GM19468 (cell line): ENCODE measurements at regions not wholly inside any gene's neighbourhood (a gene's known extent, or its start where the extent isn't known, plus 50 kb on each side); places are given as distances from the start of the nearest gene placed in this dataset.
"Not testable (repeated sequence)": the region's sequence is repeated elsewhere in the genome, so short reads cannot be mapped to it uniquely, and the experiment has no call there.

Experiments
- ATAC-seq: cut with Tn5 transposase; IDR thresholded peaks from one replicate; pipeline ENCODE4 v1.9.1; 2021; ENCODE audit warnings: mild to moderate bottlenecking, moderate library complexity, moderate number of reproducible peaks; ENCODE audit not compliant: unreplicated experiment; ENCODE audit errors: extremely low read depth

DNA sequence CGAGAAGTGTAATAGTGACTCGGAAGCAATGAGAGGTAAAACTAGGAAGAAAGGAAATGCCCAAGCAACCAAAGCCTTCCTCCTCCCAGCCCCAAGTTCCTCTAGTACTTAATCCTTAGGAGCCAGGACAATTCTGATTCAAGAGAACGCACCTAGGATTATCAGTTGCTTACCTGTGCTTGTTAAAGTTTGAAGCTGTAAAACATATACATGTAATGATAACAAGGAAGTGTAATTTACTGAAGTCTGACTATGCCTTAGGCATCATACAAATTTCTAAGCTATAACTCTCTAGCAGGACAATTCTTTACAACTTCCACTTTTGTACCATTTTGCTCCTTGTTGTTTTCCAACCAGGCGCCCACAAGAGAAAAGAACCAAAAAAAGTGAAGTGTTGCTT lies 92.8 kb upstream of the OSBPL8 start:
- ATAC-seq: no peak

DNA sequence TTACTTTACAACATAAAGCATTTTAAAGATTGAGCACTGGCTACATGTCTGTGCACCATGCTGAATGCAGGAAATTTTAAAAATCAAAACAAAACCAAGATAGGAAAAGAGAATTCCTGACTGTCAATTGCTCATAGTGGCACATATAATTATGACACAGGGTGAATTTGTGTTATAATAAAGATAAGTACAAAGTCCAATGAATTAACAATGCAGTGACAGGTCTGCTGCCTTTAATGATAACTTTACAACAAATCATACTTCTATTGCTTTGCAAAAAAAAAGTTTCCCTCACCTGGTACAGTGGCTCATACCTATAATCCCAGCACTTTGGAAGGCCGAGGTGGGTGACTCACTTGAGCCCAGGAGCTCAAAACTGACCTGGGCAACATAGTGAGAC lies 93.8 kb upstream of the OSBPL8 start:
- no peak for ATAC-seq

DNA sequence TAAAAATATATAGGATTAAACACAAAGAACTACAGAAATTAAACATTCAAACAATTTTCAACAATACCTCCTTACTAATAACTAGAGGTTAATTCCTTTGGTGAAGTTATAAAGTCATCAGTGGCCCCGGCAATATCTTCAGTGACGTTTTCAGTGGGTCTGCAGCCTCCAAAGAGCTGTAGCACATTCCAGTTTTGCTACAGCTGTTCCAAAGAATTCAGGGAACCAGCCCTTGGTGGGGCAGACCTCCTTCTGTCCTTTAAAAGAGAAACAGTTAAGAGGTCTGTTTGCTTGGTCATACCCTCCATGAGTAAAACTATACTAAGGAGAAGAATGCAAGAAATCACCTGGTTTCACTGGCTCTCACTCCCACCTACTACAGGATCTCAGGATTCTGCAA lies 99.2 kb upstream of the ZDHHC17 start:
- no peak for ATAC-seq

DNA sequence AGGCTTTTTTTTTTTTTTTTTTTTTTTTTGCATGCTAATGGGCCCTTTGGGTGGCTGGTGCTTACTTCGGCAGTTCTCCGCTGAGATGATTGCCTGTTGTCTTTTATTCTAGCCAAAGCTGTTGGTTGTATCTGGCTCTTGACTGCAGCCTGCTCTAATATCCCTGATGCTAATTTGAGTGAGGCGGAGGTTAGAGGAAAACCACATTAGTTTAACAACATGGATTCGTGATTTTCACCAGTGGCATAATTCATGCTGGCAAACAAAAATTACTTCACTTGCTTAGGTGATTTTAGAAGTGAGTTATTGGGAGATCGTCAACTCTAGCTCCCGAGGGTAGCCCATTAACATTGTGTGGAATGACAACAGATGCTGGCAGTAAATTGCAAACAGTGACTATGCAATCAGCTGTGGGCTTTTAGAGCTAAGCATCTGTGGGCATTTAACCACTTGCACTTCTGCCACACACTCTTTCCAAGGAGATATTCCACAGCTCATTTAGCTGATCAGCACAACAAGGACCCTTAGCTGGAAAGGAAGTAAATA lies 97.6 kb upstream of the ZDHHC17 start:
- ATAC-seq: no peak

DNA sequence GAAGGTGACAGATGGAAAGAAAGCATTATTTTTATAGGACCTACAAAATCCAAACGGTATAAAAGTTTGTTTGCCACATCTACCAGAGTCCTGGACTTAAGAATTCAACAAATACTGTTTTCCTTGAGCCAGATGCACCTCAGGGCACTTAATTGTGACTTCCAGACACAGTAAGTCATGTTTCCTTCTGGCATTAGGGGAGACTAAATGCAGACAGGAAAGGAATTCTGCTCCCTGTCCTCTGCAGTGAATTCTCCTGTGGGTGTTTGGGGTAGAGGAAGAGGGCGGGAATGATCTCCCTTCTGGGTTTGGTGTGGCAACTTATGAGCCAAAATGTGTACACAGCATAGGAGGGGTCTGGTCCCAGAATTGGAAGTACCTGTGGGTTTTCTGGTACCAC lies 93.9 kb upstream of the ZDHHC17 start:
- ATAC-seq: no peak

DNA sequence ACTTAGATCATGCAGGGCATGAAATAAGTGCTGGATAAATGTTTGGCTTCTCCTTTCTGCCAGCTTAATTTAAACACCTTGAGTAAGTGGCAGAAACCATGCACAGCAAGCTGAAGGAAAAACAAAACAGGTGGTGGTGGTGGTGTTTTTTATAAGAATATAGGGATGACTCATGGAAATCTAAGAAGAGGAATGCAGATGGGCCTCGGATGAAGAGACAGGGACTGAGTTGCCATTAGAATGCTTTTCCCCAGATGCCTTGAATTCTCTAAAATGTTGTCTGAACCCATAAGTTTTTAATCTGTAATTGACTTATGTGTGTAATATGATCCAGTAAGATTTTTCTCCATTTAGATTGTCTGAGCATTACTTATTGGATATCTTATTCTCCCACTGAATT lies 93.1 kb upstream of the ZDHHC17 start:
- ATAC-seq: no peak

DNA sequence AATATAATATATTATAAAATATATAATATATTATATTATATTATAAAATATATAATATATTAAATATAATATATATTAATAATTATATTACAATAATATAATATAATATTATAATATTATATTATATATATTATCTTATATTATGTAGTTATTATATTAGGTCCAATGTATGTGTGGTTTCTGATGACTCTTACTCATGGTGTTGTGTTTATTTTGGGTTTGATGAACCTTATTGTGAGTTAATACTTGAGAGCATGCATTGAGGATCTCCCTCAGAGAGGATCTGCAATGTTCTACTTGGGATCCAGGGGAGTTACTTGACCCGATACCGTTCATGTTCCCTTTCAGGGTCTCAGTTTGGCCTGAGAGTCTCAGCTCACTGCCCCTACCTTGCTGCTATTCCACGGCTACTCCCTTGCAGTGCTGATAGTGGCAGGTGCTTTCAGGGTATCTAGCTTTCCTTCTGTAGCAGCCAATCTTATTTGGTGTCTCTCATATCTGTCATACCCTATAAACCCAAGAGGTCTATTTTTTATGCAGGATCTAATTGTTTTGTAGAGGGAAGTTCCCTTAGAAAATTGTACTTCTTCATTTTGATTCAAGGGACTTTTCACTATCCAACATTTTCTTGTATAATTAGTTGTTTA lies 89.1 kb upstream of the ZDHHC17 start:
- no peak for ATAC-seq

DNA sequence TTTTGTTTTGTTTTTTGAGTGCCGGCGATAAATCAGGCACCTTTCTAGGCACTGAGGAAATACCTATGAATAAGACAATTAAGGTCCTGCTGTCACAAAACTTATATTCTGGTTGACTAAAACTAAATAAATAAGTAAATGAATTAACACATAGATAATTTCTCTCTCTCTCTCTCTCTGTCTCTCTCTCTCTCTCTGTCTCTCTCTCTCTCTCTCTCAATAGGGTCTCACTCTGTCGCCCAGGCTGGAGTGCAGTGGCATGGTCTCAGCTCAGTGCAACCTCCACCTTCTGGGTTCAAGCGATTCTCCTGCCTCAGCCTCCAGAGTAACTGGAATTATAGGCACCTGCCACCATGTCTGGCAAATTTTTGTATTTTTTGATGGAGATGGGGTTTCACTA lies 87.7 kb upstream of the ZDHHC17 start:
- not testable (repeated sequence) for ATAC-seq

DNA sequence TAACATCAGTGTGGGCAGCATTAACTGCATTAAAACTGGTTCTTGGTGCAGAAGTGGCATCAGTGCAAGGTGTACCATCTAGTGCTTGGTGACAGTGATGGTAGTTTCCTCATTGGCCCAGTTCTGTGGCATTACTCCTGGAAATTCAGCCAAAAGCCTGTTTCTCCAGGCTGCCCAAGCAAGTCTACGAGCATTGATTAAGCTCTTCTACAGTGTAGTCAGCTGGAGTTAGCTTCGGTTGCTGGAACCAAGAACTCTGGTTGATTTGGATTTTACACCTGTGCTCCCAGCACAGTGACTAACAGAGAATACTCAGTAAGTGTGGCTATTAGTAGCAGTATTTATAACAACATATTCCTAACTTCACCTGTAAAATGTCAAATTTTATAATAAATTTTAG lies 84.9 kb upstream of the ZDHHC17 start:
- ATAC-seq: no peak

DNA sequence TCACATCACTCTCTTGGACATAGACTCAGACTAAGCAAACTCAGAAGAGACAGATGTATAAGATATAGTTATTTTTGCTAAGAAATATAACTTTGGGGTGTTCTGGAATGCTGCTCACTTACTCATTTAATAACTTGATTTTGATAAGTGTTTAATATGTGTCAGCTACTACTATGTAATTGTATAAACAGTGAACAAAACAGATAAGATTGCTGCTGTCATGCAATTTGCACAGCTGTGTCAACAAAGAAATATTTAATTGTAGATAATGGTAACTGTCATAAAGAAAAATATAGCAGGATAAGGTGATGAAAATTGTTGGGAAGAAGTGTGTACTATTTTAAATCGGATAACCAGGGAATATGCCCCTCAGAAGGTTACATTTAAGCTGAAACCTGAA lies 84.1 kb upstream of the ZDHHC17 start:
- ATAC-seq: no peak

DNA sequence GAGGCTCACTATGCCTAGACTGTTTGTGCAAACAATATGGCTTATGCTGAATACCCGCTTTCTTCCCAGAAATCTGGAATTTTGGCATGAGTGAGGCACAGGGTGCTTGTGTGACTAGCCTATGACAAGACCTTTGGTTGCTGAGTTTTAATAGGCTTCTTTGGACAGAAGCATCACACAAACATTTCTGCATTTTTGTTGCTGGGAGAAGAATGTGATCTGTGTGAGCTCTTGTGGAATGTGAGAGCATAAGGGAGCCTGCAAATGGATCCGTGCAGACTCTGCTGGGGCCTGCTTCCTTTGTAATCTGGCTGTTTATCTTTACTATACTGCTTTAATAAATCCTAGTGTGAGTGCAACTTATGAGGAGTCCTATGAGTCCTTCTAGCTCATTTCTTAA lies 83.0 kb upstream of the ZDHHC17 start:
- ATAC-seq: no peak

DNA sequence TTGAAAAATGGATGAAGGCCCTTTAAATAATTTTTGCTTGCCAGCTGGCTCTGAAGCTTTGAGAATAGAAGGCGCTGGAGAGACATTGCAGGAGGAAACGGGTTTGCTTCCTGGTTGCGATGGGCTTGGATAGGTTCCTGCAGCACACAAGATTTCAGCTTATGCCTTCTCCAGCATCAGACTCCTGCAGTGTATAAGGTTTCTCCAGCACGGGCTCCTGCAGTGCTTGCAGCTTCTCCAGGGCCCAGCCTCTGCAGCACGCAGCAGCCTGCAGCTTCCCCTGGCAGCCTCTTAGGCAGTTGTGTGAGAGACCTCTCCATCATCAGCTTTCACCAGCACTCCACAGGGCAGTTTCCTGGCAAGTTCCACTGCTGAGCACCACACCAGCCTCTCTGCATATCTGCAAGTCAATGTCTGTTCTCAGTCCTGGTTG lies 78.7 kb upstream of the ZDHHC17 start:
- no peak for ATAC-seq

DNA sequence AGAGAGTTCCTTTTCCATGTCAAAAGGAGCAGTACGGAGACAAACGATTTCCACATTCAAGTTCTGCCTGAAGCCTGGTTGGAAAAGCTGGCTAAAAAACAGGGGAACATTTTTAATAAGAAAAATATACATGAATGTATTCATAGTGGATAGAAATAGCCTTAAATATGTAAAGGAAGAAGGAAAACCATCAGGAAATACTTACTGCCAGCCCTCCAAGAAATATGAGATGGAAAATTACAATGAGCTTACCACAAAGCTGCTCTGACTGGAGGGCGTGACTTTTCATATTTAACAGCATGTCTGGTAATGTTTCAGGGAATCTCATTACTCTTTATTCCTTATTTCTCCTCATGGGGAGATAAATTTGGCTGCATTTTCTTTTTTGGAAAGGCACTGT lies 75.9 kb upstream of the ZDHHC17 start:
- ATAC-seq: no peak

DNA sequence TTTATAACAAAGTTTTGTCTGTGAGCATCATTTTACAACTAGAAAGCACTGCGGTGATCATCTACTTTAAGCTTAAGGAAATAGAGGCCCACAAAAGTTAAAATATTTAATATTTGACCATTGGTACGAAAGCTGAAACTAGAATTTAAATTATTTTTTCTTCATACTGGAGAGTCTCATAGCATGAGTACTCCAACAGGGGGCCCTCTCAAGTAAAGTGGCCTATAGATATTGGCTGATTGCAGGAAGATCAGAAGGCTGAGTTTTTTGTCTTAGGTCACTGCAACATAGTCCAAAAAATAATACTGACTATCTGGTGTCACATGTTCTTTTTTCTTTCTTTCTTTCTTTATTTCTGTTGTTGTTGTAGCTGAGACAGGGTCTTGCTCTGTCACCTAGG lies 75.3 kb upstream of the ZDHHC17 start:
- no peak for ATAC-seq

DNA sequence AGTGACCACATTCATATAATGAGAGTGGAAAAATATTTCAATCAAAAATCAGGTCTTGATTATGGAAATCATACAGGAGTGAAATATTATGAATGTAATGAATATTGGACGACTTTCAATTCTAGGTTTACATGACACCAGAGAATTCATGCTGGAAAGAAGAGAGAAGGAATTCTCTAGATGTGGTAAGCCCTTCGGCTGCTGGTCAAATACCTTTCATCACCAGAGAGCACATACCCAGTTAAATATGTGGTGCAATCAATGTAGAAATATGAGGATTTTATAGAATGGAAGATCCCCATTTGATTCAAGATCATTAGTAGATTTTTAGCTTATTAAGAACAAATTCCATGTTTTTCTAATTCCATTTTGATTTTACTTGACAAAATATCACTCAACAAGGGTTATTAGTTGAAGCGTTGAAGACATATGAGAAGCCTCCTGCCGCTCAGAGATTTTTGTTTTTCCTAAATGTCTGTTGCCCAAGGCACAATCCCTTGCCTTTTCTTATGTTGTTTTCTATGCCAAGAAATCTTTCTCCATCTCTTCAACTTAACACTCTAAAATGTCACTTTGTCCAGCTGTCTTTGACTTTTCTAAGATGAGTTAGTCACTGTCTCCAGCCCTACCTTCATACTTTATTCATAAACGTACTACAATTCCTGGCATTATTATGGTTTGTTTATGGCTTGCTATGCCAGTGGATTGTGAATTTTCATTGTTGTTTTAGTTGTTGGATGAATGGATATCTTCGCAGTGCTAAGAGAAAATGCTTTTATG lies 72.8 kb upstream of the ZDHHC17 start:
- no peak for ATAC-seq

DNA sequence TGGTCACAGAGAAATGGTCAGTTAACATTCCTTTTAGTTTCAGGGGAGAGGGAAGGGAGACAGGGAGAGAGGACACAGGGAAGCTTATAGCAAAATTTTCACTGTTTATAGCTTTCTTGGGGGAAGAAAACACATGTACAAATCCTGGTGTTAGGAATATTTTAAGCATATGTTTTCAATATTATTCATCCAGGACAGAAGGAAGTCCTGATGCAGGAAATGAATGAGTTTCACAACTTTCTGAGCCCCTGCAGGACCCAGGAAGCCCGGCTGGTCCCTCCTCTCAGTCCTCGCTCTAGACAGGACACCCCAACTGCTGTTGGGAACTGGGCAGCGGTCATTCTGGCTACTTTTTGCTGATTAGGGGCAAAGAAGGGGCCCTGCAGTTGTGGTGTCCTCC lies 71.1 kb upstream of the ZDHHC17 start:
- ATAC-seq: no peak

DNA sequence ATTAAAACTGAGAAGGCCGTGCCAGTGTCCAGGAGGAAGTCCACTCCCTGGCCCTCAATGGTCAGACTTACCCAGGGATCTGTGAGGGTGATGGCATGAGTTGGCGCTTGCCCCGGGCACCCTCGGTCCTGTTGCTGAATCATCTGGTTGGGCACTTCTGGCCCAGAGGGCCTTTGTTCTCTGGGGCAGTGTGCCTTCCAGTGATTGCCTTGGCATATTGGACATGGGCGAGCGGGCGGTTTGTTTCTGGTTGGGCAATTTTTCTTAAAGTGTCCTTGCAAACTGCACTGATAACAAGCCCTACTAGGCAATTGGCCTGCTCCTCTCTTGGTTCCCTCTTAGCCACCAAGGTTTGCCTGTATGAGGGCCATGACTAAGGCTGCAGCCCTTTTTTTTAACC lies 69.5 kb upstream of the ZDHHC17 start:
- ATAC-seq: no peak

DNA sequence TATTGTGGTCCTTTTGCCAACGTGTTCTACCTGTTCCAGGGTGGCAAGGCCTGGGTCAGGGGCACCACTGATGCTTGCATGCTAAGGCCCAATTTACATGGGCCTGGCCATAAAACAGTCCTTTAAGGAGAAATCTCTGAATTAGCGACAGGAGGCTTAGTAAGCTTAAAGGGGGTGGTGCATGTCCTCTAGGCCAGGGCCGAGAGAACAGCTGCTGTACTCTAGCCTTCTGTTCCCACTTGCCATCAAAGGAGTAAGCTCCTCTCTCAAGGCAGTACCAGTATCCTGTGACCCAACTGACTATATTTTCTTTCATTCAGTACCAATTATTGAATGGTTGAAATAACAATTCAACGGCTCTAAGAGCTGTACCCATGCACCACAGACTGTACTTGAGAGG lies 67.7 kb upstream of the ZDHHC17 start:
- ATAC-seq: no peak

DNA sequence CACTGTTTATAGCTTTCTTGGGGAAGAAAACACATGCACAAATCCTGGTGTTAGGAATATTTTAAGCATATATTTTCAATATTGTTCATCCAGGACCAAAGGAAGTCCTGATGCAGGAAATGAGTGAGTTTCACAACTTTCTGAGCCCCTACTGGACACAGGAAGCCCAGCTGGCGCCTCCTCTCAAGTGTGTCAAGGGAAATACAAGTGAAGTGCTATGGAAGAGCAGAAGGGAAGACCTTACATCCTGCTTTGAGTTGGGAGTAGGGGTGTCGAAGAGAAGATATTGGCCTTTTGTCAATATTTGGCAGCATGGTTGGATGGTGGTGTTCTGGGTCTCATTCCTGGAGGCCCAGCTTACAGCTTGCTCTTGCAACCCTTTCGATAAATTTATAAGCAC lies 66.1 kb upstream of the ZDHHC17 start:
- ATAC-seq: no peak

DNA sequence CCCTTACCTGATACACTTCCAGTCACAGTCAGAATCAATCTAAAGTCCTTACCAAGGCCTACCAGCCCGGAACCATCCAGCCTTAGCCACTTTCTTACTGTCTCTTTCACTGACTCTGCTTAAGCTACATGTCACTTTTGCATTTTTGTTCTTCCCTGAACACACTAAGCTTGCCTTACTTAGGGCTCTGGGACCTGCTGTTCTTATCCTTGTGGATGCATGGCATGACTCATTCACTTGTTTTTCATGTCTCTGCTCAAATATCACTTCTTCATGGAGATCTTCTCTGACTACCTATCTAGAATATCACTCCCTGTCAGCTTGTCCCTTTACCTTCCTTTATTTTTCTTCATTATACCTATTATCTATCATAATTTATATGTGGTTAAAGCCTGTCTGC lies 65.6 kb upstream of the ZDHHC17 start:
- no peak for ATAC-seq

DNA sequence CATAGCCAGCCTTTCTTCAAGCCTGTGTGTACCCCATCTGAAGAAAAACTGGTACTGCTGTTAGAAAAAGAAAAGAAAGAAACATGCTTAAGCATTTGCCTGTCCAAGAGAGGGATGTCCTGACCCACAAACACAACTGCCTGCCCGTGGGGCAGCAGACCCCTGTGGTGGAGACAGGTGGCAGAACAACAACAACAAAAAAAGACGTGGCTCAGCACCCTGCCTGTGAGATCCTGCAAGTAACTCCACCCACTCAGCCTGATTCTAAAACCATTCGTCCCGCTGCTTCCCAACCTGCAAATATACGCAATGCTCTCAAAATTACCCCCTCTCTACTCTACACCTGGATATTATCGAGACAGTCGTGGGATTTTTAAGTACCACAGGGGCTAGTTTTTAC lies 64.9 kb upstream of the ZDHHC17 start:
- no peak for ATAC-seq

DNA sequence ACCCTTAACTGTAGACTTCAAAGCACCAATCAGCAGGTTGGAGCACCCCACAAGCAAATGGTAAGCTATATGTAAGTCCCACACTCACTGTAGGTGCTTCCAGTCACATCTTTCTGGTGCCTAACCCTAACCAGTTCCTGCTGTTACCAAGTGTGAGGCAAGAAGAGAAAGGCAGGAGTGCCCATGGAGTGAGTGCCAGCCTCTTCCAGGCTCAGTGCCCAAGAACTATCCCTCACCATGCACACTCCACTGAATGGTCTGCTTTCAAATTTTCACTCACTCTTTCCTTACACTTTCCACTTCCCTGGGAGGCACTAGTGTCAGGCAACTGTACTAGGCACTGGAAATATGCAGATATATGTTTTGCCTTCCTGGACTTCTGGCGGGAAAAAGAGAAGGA lies 62.2 kb upstream of the ZDHHC17 start:
- no peak for ATAC-seq
